Suprapubic skin (tissue), 3 donors: ENCODE measurements at regions not wholly inside any gene's neighbourhood (a gene's known extent, or its start where the extent isn't known, plus 50 kb on each side); places are given as distances from the start of the nearest gene placed in this dataset.

Experiments
- POLR2A ChIP-seq, 2 donors: fragments of 450-650 bp; IDR thresholded peaks; one replicate each; pipeline ENCODE4 v1.6.1; 2017; ENCODE audit warnings: antibody characterized with exemption in 2 of 2, mild to moderate bottlenecking in 2 of 2, moderate library complexity in 2 of 2
- TF ChIP-seq, protein P1 (sequence below), 2 donors: fragments of 200-600 bp in 1 of 2; fragments of 450-650 bp in 1 of 2; sonication (generic) in 1 of 2; IDR thresholded peaks; one replicate each; pipeline ENCODE4 v1.5.1; 2016 to 2019; ENCODE audit warnings: antibody characterized with exemption in 2 of 2, mild to moderate bottlenecking in 1 of 2, moderate library complexity in 1 of 2

DNA sequence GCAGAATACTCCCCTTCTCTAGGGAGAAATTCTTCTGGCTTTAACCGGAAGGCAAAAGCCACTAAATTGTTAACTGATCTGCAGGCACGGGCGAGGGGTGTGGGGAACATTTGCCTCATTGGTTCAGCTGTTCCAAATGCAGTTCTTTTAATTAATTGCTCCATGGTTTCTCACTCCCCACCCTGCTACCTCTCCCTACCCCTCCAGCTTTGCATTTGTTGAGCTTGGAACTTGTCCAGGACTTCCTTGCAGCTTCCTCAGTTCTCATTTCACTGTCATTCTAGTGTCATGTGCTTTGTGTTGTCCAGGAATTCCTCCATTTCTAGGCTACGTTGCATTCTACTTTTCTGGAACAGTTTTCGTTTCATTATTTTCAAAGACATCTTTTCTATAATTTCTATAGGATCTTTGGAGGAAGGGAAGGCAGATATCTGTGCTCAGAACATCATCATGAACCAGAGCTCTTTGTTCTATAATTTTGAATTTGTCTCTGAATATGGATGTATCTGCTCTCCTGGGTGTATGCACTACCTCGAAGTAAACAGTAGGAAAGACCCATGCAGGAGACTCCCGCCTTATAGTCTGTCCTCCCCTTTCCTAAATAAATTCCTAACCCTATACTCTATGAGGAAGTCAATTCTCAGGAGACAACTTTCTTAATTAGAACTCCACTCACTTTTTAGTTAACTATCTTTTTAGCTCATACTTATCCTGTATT is 132.4 kb upstream of the LMO4 start:
- TF ChIP-seq, protein P1, sequence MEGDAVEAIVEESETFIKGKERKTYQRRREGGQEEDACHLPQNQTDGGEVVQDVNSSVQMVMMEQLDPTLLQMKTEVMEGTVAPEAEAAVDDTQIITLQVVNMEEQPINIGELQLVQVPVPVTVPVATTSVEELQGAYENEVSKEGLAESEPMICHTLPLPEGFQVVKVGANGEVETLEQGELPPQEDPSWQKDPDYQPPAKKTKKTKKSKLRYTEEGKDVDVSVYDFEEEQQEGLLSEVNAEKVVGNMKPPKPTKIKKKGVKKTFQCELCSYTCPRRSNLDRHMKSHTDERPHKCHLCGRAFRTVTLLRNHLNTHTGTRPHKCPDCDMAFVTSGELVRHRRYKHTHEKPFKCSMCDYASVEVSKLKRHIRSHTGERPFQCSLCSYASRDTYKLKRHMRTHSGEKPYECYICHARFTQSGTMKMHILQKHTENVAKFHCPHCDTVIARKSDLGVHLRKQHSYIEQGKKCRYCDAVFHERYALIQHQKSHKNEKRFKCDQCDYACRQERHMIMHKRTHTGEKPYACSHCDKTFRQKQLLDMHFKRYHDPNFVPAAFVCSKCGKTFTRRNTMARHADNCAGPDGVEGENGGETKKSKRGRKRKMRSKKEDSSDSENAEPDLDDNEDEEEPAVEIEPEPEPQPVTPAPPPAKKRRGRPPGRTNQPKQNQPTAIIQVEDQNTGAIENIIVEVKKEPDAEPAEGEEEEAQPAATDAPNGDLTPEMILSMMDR (IDR thresholded peaks at IDR 0.05): no peak
- no peak for TF ChIP-seq POLR2A (IDR thresholded peaks at IDR 0.05)
